IMR-90 (cell line): ENCODE measurements at regions not wholly inside any gene's neighbourhood (a gene's known extent, or its start where the extent isn't known, plus 50 kb on each side); places are given as distances from the start of the nearest gene placed in this dataset.

Experiments used
- ATAC-seq: fragments of 200-7000 bp; cut with Tn5 transposase; 2 replicates; pipeline ENCODE4 v1.9.1; 2020; ENCODE audit warnings: low read depth, mild to moderate bottlenecking, moderate library complexity
- BruUV-seq: library from RNA; stranded (reverse); fragments of 400-500 nt; replicated peaks from 2 replicates; lab custom pipeline; 2021; lab: Mats Ljungman, UMichigan
- CTCF ChIA-PET: fragments of 300-600 bp; formaldehyde crosslinking; extraction: SDS; loops from one replicate; lab custom pipeline; 2021; ENCODE audit warnings: antibody characterized with exemption; lab: Yijun Ruan, JAX
- POLR2A ChIA-PET: fragments of 300-600 bp; sonication (Branson Sonifier 250); formaldehyde crosslinking; loops from one replicate; lab custom pipeline; 2022; ENCODE audit warnings: antibody characterized with exemption; ENCODE audit not compliant: unreplicated experiment; lab: Charles Lee
- DNase-seq: peaks from one replicate; pipeline ENCODE4 v3.0.0; 2013
- H2AFZ ChIP-seq: replicated peaks from 2 replicates; pipeline ENCODE3; 2013; ENCODE audit warnings: low read length, mild to moderate bottlenecking; ENCODE audit not compliant: poor library complexity
- H2AK5ac ChIP-seq: 2 replicates; pipeline ENCODE4 v1.6.1; 2013; ENCODE audit warnings: low read depth, low read length, inconsistent platforms
- H2AK9ac ChIP-seq: replicated peaks from 2 replicates; pipeline ENCODE3; 2013; ENCODE audit warnings: mild to moderate bottlenecking, low read depth, low read length, moderate library complexity; ENCODE audit not compliant: poor library complexity
- H2BK120ac ChIP-seq: 2 replicates; pipeline ENCODE4 v1.6.1; 2013; ENCODE audit warnings: low read depth, low read length, inconsistent platforms
- H2BK15ac ChIP-seq: 3 replicates; pipeline ENCODE4 v1.6.1; 2013; ENCODE audit warnings: low read depth, low read length, inconsistent platforms
- H2BK20ac ChIP-seq: 2 replicates; pipeline ENCODE4 v1.6.1; 2013; ENCODE audit warnings: low read depth, mild to moderate bottlenecking, inconsistent platforms, low read length, moderate library complexity
- H2BK5ac ChIP-seq: 2 replicates; pipeline ENCODE4 v1.6.1; 2013; ENCODE audit warnings: mild to moderate bottlenecking, low read depth, low read length, inconsistent platforms; ENCODE audit not compliant: poor library complexity, severe bottlenecking
- H3K14ac ChIP-seq: replicated peaks from 2 replicates; pipeline ENCODE4 v1.6.1; 2013; ENCODE audit warnings: low read depth, low read length, inconsistent platforms
- H3K18ac ChIP-seq: 2 replicates; pipeline ENCODE4 v1.6.1; 2013; ENCODE audit warnings: low read depth, low read length, control low read depth
- H3K23ac ChIP-seq: 2 replicates; pipeline ENCODE4 v1.6.1; 2013; ENCODE audit warnings: low read depth, low read length, inconsistent platforms
- H3K27ac ChIP-seq: 2 replicates; pipeline ENCODE4 v1.5.1; 2013; ENCODE audit warnings: mild to moderate bottlenecking, control low read depth, low read length; ENCODE audit not compliant: insufficient read depth
- H3K27me3 ChIP-seq: 2 replicates; pipeline ENCODE4 v1.6.1; 2013; ENCODE audit warnings: low read length; ENCODE audit not compliant: control insufficient read depth, insufficient read depth
- H3K36me3 ChIP-seq: 2 replicates; pipeline ENCODE4 v1.6.1; 2013; ENCODE audit warnings: low read length, mixed read lengths; ENCODE audit not compliant: control insufficient read depth, insufficient read depth
- H3K4ac ChIP-seq: 2 replicates; pipeline ENCODE4 v1.6.1; 2013; ENCODE audit warnings: low read depth, low read length, inconsistent platforms
- H3K4me1 ChIP-seq: 2 replicates; pipeline ENCODE4 v1.6.1; 2013; ENCODE audit warnings: low read length, mixed read lengths; ENCODE audit not compliant: control insufficient read depth, insufficient read depth
- H3K4me2 ChIP-seq: 2 replicates; pipeline ENCODE4 v1.6.1; 2013; ENCODE audit warnings: low read depth, mild to moderate bottlenecking, control low read depth, low read length, moderate library complexity
- H3K4me3 ChIP-seq: 2 replicates; pipeline ENCODE4 v1.5.1; 2013; ENCODE audit warnings: low read depth, mild to moderate bottlenecking, control low read depth, low read length, moderate library complexity; ENCODE audit not compliant: insufficient read depth
- H3K56ac ChIP-seq: 2 replicates; pipeline ENCODE4 v1.6.1; 2013; ENCODE audit warnings: low read length, inconsistent platforms; ENCODE audit not compliant: insufficient read depth; ENCODE audit errors: extremely low read depth
- H3K79me1 ChIP-seq, 2 experiments: 2 replicates each; pipeline ENCODE4 v1.6.1; 2013; ENCODE audit warnings: low read length in 2 of 2, inconsistent platforms in 1 of 2, low read depth in 1 of 2
- H3K9ac ChIP-seq: 2 replicates; pipeline ENCODE4 v1.6.1; 2013; ENCODE audit warnings: low read depth, low read length, control low read depth
- H3K9me1 ChIP-seq: 2 replicates; pipeline ENCODE4 v1.6.1; 2013; ENCODE audit warnings: low read length, inconsistent platforms; ENCODE audit not compliant: insufficient read depth
- H3K9me3 ChIP-seq: 2 replicates; pipeline ENCODE4 v1.6.1; 2013; ENCODE audit warnings: low read length; ENCODE audit not compliant: control insufficient read depth, insufficient read depth
- H4K20me1 ChIP-seq: 2 replicates; pipeline ENCODE4 v1.6.1; 2013; ENCODE audit warnings: low read length, inconsistent platforms; ENCODE audit not compliant: insufficient read depth
- H4K5ac ChIP-seq: 2 replicates; pipeline ENCODE4 v1.6.1; 2013; ENCODE audit warnings: mild to moderate bottlenecking, low read depth, low read length, control low read depth
- H4K8ac ChIP-seq, 2 experiments: 2 replicates each; pipeline ENCODE4 v1.6.1; 2013; ENCODE audit warnings: low read depth in 2 of 2, low read length in 2 of 2, control low read depth in 1 of 2, inconsistent platforms in 1 of 2
- H4K91ac ChIP-seq: 2 replicates; pipeline ENCODE4 v1.6.1; 2013; ENCODE audit warnings: low read depth, low read length, inconsistent platforms; ENCODE audit not compliant: insufficient read depth
- BHLHE40 ChIP-seq: fragments of 150-350 bp; IDR thresholded peaks from 2 replicates; pipeline ENCODE4 v1.6.1; 2016; ENCODE audit warnings: mild to moderate bottlenecking, low read depth, low read length
- CEBPB ChIP-seq: IDR thresholded peaks from 2 replicates; pipeline ENCODE4 v1.6.1; 2012; ENCODE audit warnings: low read depth, low read length, improper control_type of control experiment
- CHD1 ChIP-seq: IDR thresholded peaks from 2 replicates; pipeline ENCODE4 v1.6.1; 2012; ENCODE audit warnings: low read depth, low read length, improper control_type of control experiment
- ELK1 ChIP-seq: fragments of 150-350 bp; IDR thresholded peaks from 2 replicates; pipeline ENCODE4 v1.6.1; 2016; ENCODE audit warnings: low read depth, mild to moderate bottlenecking, low read length, moderate library complexity, borderline replicate concordance
- FOS ChIP-seq: fragments of 150-350 bp; IDR thresholded peaks from 2 replicates; pipeline ENCODE4 v1.6.1; 2016; ENCODE audit warnings: low read depth, low read length
- MAFK ChIP-seq: IDR thresholded peaks from 2 replicates; pipeline ENCODE4 v1.6.1; 2012; ENCODE audit warnings: low read depth, low read length, improper control_type of control experiment
- MAZ ChIP-seq: IDR thresholded peaks from 2 replicates; pipeline ENCODE4 v1.6.1; 2012; ENCODE audit warnings: low read depth, mild to moderate bottlenecking, low read length, improper control_type of control experiment, moderate library complexity, borderline replicate concordance
- MXI1 ChIP-seq: IDR thresholded peaks from 2 replicates; pipeline ENCODE4 v1.6.1; 2012; ENCODE audit warnings: low read depth, mild to moderate bottlenecking, low read length, moderate library complexity, borderline replicate concordance
- NFE2L2 ChIP-seq: fragments of 150-350 bp; IDR thresholded peaks from 2 replicates; pipeline ENCODE4 v1.6.1; 2016; ENCODE audit warnings: low read depth, mild to moderate bottlenecking, low read length
- POLR2A ChIP-seq: IDR thresholded peaks from 2 replicates; pipeline ENCODE4 v1.6.1; 2012; ENCODE audit warnings: mild to moderate bottlenecking, low read depth, low read length
- RAD21 ChIP-seq: IDR thresholded peaks from 2 replicates; pipeline ENCODE4 v1.6.1; 2012; ENCODE audit warnings: low read length, improper control_type of control experiment
- RCOR1 ChIP-seq: IDR thresholded peaks from 2 replicates; pipeline ENCODE4 v1.6.1; 2012; ENCODE audit warnings: mild to moderate bottlenecking, low read length, improper control_type of control experiment; ENCODE audit not compliant: insufficient replicate concordance
- RFX5 ChIP-seq: IDR thresholded peaks from 2 replicates; pipeline ENCODE4 v1.8.0; 2012; ENCODE audit warnings: low read depth, mild to moderate bottlenecking, low read length, moderate library complexity
- SMC3 ChIP-seq: fragments of 150-350 bp; IDR thresholded peaks from 2 replicates; pipeline ENCODE4 v1.6.1; 2016; ENCODE audit warnings: low read depth, mild to moderate bottlenecking, antibody characterized with exemption, low read length, moderate library complexity
- WGBS, 2 experiments: methylation state at CpG; one replicate each; pipeline versions ENCODE4 v1.1.5 to v1.1.7; 2013; ENCODE audit warnings: missing lambda C conversion rate in 2 of 2; ENCODE audit not compliant: insufficient read length in 1 of 2; ENCODE audit errors: extremely low coverage in 2 of 2; 5-methylcytosine and 5-hydroxymethylcytosine counted together
- dilution Hi-C: fragments of 300-500 bp; cut with HindIII; formaldehyde crosslinking; loops from one replicate; pipeline ENCODE4 v1.14.3; 2018; ENCODE audit warnings: low sequenced_read_pairs; ENCODE audit not compliant: unreplicated experiment
- in situ Hi-C: fragments of 300-500 bp; cut with MboI; formaldehyde crosslinking; loops from 3 replicates; pipeline ENCODE4 v1.14.3; 2019; ENCODE audit warnings: low sequenced_read_pairs, inconsistent platforms, mixed read lengths
- intact Hi-C: fragments of 100-400 bp; cut with micrococcal nuclease; formaldehyde crosslinking; loops from 2 replicates; pipeline ENCODE4 v1.10.0; 2022
- TF ChIP-seq, protein P1 (sequence below): conservative IDR thresholded peaks from 2 replicates; pipeline ENCODE4 v1.5.1; 2012; ENCODE audit warnings: mild to moderate bottlenecking, low read depth, low read length, improper control_type of control experiment
- TF ChIP-seq, protein P2 (sequence below): fragments of 150-350 bp; IDR thresholded peaks from 2 replicates; pipeline ENCODE4 v1.6.1; 2017; ENCODE audit warnings: mild to moderate bottlenecking, antibody characterized with exemption, low read length, low read depth

DNA sequence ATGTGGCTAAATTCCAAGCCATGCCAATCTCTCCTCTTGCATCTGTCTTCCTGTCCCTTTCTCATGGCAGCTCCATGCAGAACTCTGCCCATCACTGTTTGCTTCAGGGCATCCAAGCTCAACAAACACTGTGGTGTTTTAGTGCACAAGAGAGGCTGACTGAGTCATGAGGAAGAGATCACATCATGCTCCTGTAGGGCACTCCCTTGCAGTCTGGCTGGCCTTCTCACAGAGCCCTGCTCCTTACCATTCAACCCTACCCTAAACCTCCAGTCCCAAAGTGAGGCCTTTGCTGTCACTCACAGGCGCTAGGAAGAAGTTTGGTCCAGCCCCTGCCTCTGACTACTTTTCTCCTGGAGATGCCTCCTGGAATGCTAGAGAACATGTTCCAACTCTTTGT, 194.0 kb downstream of the LRATD1 start:
- H3K56ac ChIP-seq: no peak overlapping the region

More for the DNA sequence above, 194.0 kb downstream of the LRATD1 start:
- H4K91ac ChIP-seq: no peak overlapping the region
- no peaks in the 10 kb centered on the region for H3K9me1 ChIP-seq
- CTCF ChIA-PET: no interaction called here
- H2AK9ac ChIP-seq: no peak overlapping the region
- peaks cover 7% of the 10 kb centered on the region for H3K9me3 ChIP-seq
- H4K5ac ChIP-seq: no peak overlapping the region
- H3K18ac ChIP-seq: no peak overlapping the region
- no peak overlapping the region for H2BK20ac ChIP-seq
- no peaks in the 10 kb centered on the region for H3K27me3 ChIP-seq
- no peak overlapping the region for H2BK5ac ChIP-seq
- H4K8ac ChIP-seq: no peak overlapping the region
- H3K4ac ChIP-seq: no peak overlapping the region
- POLR2A ChIA-PET: no interaction called here
- H2AFZ ChIP-seq: no peak overlapping the region
- H3K14ac ChIP-seq: no peak overlapping the region
- no peak overlapping the region for H2BK15ac ChIP-seq
- H3K4me1 ChIP-seq: no peaks in the 10 kb centered on the region
- H3K79me1 ChIP-seq: no peaks in the 10 kb centered on the region
- 60% methylated on average over 1 of the region's 1 CpG; no CpG with 5 or more reads in 1 of the 2 experiments for WGBS, 2 experiments
- no peak overlapping the region for H3K9ac ChIP-seq
- no peak overlapping the region for H3K4me2 ChIP-seq
- H2AK5ac ChIP-seq: no peak overlapping the region
- no peak for TF ChIP-seq ELK1
- no peak for TF ChIP-seq NFE2L2
- TF ChIP-seq RFX5: no peak
- TF ChIP-seq, protein P1, sequence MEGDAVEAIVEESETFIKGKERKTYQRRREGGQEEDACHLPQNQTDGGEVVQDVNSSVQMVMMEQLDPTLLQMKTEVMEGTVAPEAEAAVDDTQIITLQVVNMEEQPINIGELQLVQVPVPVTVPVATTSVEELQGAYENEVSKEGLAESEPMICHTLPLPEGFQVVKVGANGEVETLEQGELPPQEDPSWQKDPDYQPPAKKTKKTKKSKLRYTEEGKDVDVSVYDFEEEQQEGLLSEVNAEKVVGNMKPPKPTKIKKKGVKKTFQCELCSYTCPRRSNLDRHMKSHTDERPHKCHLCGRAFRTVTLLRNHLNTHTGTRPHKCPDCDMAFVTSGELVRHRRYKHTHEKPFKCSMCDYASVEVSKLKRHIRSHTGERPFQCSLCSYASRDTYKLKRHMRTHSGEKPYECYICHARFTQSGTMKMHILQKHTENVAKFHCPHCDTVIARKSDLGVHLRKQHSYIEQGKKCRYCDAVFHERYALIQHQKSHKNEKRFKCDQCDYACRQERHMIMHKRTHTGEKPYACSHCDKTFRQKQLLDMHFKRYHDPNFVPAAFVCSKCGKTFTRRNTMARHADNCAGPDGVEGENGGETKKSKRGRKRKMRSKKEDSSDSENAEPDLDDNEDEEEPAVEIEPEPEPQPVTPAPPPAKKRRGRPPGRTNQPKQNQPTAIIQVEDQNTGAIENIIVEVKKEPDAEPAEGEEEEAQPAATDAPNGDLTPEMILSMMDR: no peak
- no peak for TF ChIP-seq BHLHE40
- TF ChIP-seq RAD21: no peak
- TF ChIP-seq CEBPB: no peak
- TF ChIP-seq MAFK: no peak
- TF ChIP-seq SMC3: no peak
- TF ChIP-seq RCOR1: no peak
- TF ChIP-seq FOS: no peak
- no peak for TF ChIP-seq MXI1
- TF ChIP-seq CHD1: no peak
- TF ChIP-seq MAZ: no peak
- TF ChIP-seq POLR2A: no peak
- TF ChIP-seq, protein P2, sequence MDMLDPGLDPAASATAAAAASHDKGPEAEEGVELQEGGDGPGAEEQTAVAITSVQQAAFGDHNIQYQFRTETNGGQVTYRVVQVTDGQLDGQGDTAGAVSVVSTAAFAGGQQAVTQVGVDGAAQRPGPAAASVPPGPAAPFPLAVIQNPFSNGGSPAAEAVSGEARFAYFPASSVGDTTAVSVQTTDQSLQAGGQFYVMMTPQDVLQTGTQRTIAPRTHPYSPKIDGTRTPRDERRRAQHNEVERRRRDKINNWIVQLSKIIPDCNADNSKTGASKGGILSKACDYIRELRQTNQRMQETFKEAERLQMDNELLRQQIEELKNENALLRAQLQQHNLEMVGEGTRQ: no peak
- no peak overlapping the region for H3K23ac ChIP-seq
- BruUV-seq: no TSS peak
- no peak overlapping the region for H3K4me3 ChIP-seq
- no peak overlapping the region for H2BK120ac ChIP-seq
- in situ Hi-C loops (no loop called here), dilution Hi-C loops (no loop called here), intact Hi-C loops (no loop called here)
- DNase-seq (no peak), ATAC-seq (no peak)
- no peaks in the 10 kb centered on the region for H4K20me1 ChIP-seq
- H3K36me3 ChIP-seq: no peaks in the 10 kb centered on the region
- no peak overlapping the region for H3K27ac ChIP-seq
